ENCODE measurements at regions not wholly inside any gene's neighbourhood (a gene's known extent, or its start where the extent isn't known, plus 50 kb on each side); places are given as distances from the start of the nearest gene placed in this dataset.
"Not testable (repeated sequence)": the region's sequence is repeated elsewhere in the genome, so short reads cannot be mapped to it uniquely, and the experiment has no call there.

DNA sequence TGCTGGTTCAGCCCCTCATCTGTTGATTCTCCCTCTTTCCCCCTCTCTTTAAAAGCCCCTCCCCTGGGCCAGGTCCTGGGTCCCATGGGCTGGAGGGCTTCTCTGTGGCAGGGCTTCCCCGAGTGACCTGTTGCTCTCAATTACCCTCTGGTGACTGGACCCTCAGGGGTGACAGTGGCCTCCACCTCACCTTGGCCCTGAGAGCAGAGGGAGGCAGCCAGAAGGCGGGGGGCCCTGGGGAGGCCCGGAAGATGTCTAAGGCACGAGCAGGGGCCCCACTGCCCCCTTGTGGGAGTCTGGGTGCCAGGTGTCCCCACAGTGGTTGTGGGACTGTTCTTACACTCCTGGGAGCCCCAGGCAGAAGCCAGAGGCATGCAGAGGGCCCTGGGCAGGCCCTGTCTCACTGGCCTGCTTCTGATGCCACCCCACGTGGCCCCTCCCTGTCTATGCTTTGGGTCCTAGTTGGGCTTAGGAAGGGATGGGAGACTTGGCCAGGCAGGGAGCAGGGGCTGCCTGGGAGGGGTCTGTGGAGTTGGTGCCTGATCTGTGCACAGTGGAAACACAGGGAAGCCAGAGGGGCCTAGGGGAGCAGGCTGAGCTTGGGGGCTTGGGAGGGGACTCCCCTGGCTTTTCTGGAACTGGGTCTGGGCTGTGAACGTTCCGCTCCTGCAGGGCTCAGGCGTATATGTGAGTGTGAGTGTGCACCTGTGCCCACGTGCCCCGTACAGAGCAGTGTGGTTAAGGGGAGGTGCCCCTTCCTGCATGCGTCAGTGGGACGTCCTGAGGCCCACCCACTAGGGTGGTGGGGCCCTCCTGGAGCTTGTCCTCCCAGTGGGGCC is 179.7 kb downstream of the TMEM121 start:
- TF ChIP-seq CTCF, POLR2A (IDR thresholded peaks at IDR 0.05): not testable (repeated sequence)
